Tibial nerve (tissue), 3 donors: ENCODE measurements at regions not wholly inside any gene's neighbourhood (a gene's known extent, or its start where the extent isn't known, plus 50 kb on each side); places are given as distances from the start of the nearest gene placed in this dataset.

ENCODE experiments used
- POLR2A ChIP-seq, 2 donors: fragments of 450-650 bp; IDR thresholded peaks; one replicate each; pipeline ENCODE4 v1.6.1; 2017; ENCODE audit warnings: antibody characterized with exemption in 2 of 2, mild to moderate bottlenecking in 2 of 2, moderate library complexity in 2 of 2
- TF ChIP-seq, protein P1 (sequence below), 5 experiments: fragments of 200-600 bp in 3 of 5; fragments of 450-650 bp in 2 of 5; sonication (generic) in 3 of 5; IDR thresholded peaks; one replicate each; pipeline ENCODE4 v1.5.1; 2016 to 2019; ENCODE audit warnings: antibody characterized with exemption in 5 of 5, mild to moderate bottlenecking in 3 of 5, moderate library complexity in 2 of 5

DNA sequence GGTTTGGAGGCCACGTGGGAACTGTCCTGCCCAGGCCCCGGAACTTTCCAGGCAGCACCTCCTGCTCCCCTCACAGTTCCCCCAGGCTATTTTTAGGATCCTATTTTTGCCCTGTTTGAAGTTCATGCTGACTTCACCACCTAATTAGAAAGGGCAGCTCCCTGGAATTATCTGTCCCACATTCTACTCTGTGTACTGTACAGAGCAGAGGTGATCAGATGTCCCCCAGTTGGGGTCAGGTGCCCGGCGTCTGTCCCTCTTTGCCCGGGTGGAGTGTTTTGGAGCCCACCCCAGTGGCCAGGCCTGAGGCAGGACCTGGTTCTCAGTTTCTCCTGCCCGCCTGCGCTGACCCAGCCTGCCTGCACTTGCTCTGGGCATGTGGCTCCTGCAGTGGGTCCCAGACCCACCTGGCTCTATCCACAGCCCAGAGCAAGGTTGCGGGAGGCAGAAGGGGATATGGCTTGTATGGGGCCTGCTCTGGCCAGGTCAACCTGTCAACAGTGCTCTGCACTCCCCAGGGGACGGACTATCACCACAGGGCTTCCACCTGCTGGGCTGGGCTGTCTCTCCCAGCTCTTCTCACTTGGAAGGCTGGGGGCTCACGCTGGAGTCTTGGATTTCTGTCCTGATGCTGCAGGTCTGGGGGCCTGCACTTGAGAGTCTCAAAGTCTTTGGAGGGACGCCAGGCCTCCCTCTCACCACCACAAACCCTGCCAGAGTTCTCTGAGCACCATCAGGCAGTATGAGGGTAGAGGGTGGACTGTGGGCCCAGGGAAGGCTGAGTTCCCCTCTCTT is 268.3 kb downstream of the GADD45G start:
- TF ChIP-seq, protein P1, sequence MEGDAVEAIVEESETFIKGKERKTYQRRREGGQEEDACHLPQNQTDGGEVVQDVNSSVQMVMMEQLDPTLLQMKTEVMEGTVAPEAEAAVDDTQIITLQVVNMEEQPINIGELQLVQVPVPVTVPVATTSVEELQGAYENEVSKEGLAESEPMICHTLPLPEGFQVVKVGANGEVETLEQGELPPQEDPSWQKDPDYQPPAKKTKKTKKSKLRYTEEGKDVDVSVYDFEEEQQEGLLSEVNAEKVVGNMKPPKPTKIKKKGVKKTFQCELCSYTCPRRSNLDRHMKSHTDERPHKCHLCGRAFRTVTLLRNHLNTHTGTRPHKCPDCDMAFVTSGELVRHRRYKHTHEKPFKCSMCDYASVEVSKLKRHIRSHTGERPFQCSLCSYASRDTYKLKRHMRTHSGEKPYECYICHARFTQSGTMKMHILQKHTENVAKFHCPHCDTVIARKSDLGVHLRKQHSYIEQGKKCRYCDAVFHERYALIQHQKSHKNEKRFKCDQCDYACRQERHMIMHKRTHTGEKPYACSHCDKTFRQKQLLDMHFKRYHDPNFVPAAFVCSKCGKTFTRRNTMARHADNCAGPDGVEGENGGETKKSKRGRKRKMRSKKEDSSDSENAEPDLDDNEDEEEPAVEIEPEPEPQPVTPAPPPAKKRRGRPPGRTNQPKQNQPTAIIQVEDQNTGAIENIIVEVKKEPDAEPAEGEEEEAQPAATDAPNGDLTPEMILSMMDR (IDR thresholded peaks at IDR 0.05) = no peak
- no peak for TF ChIP-seq POLR2A (IDR thresholded peaks at IDR 0.05)
